Smooth muscle cell (in vitro differentiated cells): ENCODE measurements at regions not wholly inside any gene's neighbourhood (a gene's known extent, or its start where the extent isn't known, plus 50 kb on each side); places are given as distances from the start of the nearest gene placed in this dataset.
"Not testable (repeated sequence)": the region's sequence is repeated elsewhere in the genome, so short reads cannot be mapped to it uniquely, and the experiment has no call there.

ENCODE experiments used
- DNase-seq: peaks from one replicate; lab custom pipeline; 2025; ENCODE audit not compliant: unreplicated experiment; lab: John Stamatoyannopoulos, UW
- H2AFZ ChIP-seq: fragments of 200-600 bp; sonication (generic); 2 replicates; pipeline ENCODE4 v1.6.0; 2016; ENCODE audit warnings: antibody characterized with exemption, low read depth, mild to moderate bottlenecking
- H3F3A ChIP-seq: fragments of 200-600 bp; sonication (generic); 2 replicates; pipeline ENCODE4 v1.6.0; 2017; ENCODE audit warnings: antibody characterized with exemption, low read depth
- H3K27ac ChIP-seq: fragments of 200-600 bp; sonication (generic); 2 replicates; pipeline ENCODE4 v1.5.1; 2016; ENCODE audit warnings: low read depth, mild to moderate bottlenecking
- H3K27me3 ChIP-seq: fragments of 200-600 bp; sonication (generic); 2 replicates; pipeline ENCODE4 v1.6.1; 2016; ENCODE audit warnings: low read depth, mild to moderate bottlenecking
- H3K36me3 ChIP-seq: fragments of 200-600 bp; sonication (generic); 2 replicates; pipeline ENCODE4 v1.5.1; 2016; ENCODE audit warnings: low read depth
- H3K4me1 ChIP-seq: fragments of 200-600 bp; sonication (generic); 2 replicates; pipeline ENCODE4 v1.5.1; 2016; ENCODE audit warnings: low read depth
- H3K4me2 ChIP-seq: fragments of 200-600 bp; sonication (generic); 2 replicates; pipeline ENCODE4 v1.6.0; 2016; ENCODE audit warnings: mild to moderate bottlenecking
- H3K4me3 ChIP-seq: fragments of 200-600 bp; sonication (generic); 2 replicates; pipeline ENCODE4 v1.5.1; 2016; ENCODE audit warnings: mild to moderate bottlenecking
- H3K79me2 ChIP-seq: fragments of 200-600 bp; sonication (generic); 2 replicates; pipeline ENCODE4 v1.6.0; 2016; ENCODE audit warnings: low read depth, mild to moderate bottlenecking
- H3K9ac ChIP-seq: fragments of 200-600 bp; sonication (generic); 2 replicates; pipeline ENCODE4 v1.6.0; 2016; ENCODE audit warnings: low read depth
- H3K9me3 ChIP-seq: fragments of 200-600 bp; sonication (generic); replicated peaks from 2 replicates; pipeline ENCODE4 v1.5.1; 2016; ENCODE audit warnings: low read depth
- H4K20me1 ChIP-seq: fragments of 200-600 bp; sonication (generic); 2 replicates; pipeline ENCODE4 v1.6.0; 2016; ENCODE audit warnings: low read depth
- whole genome bisulfite sequencing: methylation state at CpG from one replicate; pipeline ENCODE4 v1.1.7; 2016; ENCODE audit warnings: low lambda C conversion rate; 5-methylcytosine and 5-hydroxymethylcytosine counted together
- TF ChIP-seq, protein P1 (sequence below): fragments of 200-600 bp; sonication (generic); IDR thresholded peaks from 2 replicates; pipeline ENCODE4 v1.5.1; 2017; ENCODE audit warnings: borderline replicate concordance, mild to moderate bottlenecking, antibody characterized with exemption; ENCODE audit not compliant: insufficient read depth, poor library complexity, severe bottlenecking

DNA sequence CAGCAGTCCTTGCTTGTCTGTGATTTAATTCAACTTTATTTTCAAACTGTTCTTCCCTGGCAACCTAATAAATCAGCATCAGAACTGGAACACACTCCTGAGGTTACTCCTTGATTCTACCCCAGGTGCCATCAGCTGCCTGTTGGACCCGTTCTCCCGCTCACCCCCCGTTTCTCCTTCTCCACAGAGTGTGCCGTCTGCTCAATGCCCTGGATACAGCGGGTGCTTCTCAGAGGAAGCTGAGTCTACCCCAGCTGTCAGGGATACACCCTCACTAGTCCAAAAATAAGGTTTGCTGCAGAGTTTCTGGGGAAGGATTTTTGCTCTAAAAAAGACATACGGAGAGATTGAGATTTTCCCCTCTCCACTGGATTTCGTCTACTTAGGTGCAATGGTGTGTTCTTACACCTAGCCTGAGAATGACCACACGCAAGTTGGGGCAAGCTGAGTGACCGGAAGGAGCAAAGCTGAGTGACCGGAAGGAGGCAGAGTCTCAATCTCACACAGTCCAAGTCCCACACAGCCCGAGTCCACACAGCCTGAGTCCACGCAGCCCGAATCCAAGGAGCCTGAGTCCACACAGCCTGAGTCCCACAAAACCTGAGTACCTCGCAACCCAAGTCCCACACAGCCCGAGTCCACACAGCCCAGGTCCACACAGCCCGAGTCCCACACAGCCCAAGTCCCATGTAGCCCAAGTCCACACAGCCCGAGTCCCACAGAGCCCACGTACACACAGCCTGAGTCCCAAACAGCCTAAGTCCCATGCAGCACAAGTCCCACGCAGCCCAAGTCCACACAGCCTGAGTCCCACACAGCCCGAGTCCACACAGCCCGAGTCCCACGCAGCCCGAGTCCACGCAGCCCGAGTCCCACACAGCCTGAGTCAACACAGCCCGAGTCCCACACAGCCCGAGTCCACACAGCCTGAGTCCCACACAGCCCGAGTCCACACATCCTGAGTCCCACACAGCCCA is 58.6 kb upstream of the DACT2 start:
- no peak overlapping the region for H2AFZ ChIP-seq
- WGBS, result 98% methylated on average over 28 of the region's 28 CpGs

DNA sequence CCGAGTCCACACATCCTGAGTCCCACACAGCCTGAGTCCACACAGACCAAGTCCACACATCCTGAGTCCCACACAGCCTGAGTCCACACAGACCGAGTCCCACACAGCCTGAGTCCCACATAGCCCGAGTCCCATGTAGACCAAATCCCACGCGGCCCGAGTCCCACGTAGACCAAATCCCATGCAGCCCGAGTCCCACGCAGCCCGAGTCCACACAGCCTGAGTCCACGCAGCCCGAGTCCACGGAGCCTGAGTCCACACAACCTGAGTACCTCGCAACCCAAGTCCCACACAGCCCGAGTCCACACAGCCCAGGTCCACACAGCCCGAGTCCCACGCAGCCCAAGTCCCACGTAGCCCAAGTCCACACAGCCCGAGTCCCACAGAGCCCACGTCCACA is 60.0 kb upstream of the DACT2 start:
- H2AFZ ChIP-seq, H3K36me3 ChIP-seq, H3K79me2 ChIP-seq, H3K27me3 ChIP-seq, H3K4me1 ChIP-seq, H3K9me3 ChIP-seq, H3K9ac ChIP-seq, H3K27ac ChIP-seq, DNase-seq, H3K4me3 ChIP-seq, H4K20me1 ChIP-seq, H3K4me2 ChIP-seq, H3F3A ChIP-seq: not testable (repeated sequence)
- 88% methylated on average over 17 of the region's 20 CpGs for WGBS

More for the DNA sequence above, 58.6 kb upstream of the DACT2 start:
- no peaks in the 10 kb centered on the region for H3K36me3 ChIP-seq
- no peak for DNase-seq
- H3F3A ChIP-seq, result no peaks in the 10 kb centered on the region
- no peak overlapping the region for H3K4me2 ChIP-seq
- no peak overlapping the region for H3K9ac ChIP-seq
- no peak overlapping the region for H3K27ac ChIP-seq
- H3K4me1 ChIP-seq, result no peaks in the 10 kb centered on the region
- no peaks in the 10 kb centered on the region for H4K20me1 ChIP-seq
- no peak overlapping the region for H3K4me3 ChIP-seq
- no peaks in the 10 kb centered on the region for H3K9me3 ChIP-seq
- no peaks in the 10 kb centered on the region for H3K79me2 ChIP-seq
- TF ChIP-seq, protein P1, sequence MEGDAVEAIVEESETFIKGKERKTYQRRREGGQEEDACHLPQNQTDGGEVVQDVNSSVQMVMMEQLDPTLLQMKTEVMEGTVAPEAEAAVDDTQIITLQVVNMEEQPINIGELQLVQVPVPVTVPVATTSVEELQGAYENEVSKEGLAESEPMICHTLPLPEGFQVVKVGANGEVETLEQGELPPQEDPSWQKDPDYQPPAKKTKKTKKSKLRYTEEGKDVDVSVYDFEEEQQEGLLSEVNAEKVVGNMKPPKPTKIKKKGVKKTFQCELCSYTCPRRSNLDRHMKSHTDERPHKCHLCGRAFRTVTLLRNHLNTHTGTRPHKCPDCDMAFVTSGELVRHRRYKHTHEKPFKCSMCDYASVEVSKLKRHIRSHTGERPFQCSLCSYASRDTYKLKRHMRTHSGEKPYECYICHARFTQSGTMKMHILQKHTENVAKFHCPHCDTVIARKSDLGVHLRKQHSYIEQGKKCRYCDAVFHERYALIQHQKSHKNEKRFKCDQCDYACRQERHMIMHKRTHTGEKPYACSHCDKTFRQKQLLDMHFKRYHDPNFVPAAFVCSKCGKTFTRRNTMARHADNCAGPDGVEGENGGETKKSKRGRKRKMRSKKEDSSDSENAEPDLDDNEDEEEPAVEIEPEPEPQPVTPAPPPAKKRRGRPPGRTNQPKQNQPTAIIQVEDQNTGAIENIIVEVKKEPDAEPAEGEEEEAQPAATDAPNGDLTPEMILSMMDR, result no peak
- H3K27me3 ChIP-seq, result no peaks in the 10 kb centered on the region

DNA sequence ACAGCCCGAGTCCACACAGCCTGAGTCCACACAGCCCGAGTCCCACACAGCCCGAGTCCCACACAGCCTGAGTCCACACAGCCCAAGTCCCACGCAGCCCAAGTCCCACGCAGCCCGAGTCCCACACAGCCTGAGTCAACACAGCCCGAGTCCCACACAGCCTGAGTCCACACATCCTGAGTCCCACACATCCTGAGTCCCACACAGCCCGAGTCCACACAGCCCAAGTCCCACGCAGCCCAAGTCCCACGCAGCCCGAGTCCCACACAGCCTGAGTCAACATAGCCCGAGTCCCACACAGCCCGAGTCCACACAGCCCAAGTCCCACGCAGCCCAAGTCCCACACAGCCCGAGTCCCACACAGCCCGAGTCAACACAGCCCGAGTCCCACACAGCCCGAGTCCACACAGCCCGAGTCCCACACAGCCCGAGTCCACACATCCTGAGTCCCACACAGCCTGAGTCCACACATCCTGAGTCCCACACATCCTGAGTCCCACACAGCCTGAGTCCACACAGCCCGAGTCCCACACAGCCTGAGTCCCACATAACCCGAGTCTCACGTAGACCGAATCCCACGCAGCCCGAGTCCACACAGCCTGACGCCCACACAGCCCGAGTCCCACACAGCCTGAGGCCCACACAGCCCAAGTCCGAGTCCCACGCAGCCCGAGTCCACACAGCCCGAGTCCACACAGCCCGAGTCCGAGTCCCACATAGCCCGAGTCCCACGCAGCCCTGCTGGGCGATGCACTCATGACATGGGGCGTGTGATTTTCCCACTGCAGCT is 60.6 kb upstream of the SMOC2 start:
- not testable (repeated sequence) for H3K9me3 ChIP-seq

DNA sequence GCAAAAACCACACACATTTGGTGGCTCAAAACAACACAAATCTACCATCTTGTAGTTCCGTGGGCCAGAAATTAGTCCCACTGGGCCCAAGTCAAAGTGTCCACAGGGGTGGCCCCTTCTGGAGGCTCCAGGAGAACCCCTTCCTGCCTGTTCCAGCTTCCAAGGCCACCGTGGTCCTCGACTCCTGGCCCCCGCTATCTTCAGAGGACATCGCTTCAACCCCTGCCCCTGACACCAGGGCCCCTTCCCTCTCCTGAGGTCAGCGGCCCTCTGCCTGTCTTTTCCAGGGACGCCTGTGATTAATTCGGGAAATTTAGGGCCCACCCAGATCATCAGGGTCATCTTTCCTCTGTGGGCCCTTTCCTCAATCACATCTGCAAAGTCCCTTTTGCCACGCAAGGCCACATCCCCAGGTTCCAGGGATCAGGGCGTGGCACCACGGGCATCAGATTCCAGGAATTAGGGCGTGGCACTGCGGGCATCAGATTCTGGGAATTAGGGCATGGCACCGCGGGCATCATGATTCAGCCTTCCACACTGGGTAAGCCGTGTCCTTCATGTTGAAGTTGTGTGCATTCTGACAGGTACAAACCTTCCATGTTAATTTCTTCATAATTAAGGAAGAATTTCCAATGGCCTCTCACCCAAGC is 59.9 kb upstream of the SMOC2 start:
- no peaks in the 10 kb centered on the region for H3K79me2 ChIP-seq
- no peaks in the 10 kb centered on the region for H3K4me1 ChIP-seq
- H3K36me3 ChIP-seq, result no peaks in the 10 kb centered on the region
- TF ChIP-seq, protein P1, result no peak
- H4K20me1 ChIP-seq, result no peaks in the 10 kb centered on the region
- H3K4me3 ChIP-seq, result no peak overlapping the region
- no peak overlapping the region for H3K4me2 ChIP-seq
- WGBS, result 93% methylated on average over 16 of the region's 16 CpGs
- no peak for DNase-seq
- H2AFZ ChIP-seq, result no peak overlapping the region
- no peak overlapping the region for H3K27ac ChIP-seq
- no peaks in the 10 kb centered on the region for H3K9me3 ChIP-seq
- no peaks in the 10 kb centered on the region for H3F3A ChIP-seq
- no peaks in the 10 kb centered on the region for H3K27me3 ChIP-seq
- H3K9ac ChIP-seq, result no peak overlapping the region

More for the DNA sequence above, 60.6 kb upstream of the SMOC2 start:
- not testable (repeated sequence) for H3K79me2 ChIP-seq, H2AFZ ChIP-seq, H3K4me2 ChIP-seq, H3K36me3 ChIP-seq, H3K27ac ChIP-seq, H3K27me3 ChIP-seq, H3K4me3 ChIP-seq, DNase-seq, H4K20me1 ChIP-seq, H3K9ac ChIP-seq, H3F3A ChIP-seq, H3K4me1 ChIP-seq
- 97% methylated on average over 35 of the region's 38 CpGs for WGBS
